Suppressor macrophage (primary cell): ENCODE measurements at regions not wholly inside any gene's neighbourhood (a gene's known extent, or its start where the extent isn't known, plus 50 kb on each side); places are given as distances from the start of the nearest gene placed in this dataset.
"Not testable (repeated sequence)": the region's sequence is repeated elsewhere in the genome, so short reads cannot be mapped to it uniquely, and the experiment has no call there.

Source experiments
- DNase-seq, 4 experiments: peaks; one replicate each; pipeline ENCODE4 v3.0.0-alpha.2; 2020 to 2022

GRCh38 chr7:3094701-3095445 lies 51.2 kb upstream of the CARD11 start:
- DNase-seq, result peak; percentile 76 to 92 (median 88)

GRCh38 chr7:3097734-3098133 lies 54.1 kb upstream of the CARD11 start:
- no peak for DNase-seq

DNA sequence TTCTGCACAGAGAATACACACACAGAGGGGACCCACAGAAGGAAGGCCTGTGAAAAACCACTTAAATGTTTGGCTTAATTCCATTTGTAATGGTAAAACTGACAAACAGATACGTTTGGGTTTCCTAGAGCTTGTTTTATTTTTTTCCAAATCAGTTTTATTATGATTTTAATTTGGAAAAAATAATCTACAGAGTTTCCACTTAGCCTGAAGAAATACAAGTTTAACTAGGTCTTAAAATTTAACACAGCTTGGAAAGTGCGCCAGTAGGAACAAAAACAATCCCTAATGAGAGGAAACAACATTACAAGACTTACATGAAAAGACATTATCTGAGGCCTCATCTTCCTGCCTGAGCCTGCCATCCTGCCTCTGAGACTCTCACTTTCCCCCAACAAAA lies 58.5 kb upstream of the CARD11 start:
- DNase-seq, result no peak

DNA sequence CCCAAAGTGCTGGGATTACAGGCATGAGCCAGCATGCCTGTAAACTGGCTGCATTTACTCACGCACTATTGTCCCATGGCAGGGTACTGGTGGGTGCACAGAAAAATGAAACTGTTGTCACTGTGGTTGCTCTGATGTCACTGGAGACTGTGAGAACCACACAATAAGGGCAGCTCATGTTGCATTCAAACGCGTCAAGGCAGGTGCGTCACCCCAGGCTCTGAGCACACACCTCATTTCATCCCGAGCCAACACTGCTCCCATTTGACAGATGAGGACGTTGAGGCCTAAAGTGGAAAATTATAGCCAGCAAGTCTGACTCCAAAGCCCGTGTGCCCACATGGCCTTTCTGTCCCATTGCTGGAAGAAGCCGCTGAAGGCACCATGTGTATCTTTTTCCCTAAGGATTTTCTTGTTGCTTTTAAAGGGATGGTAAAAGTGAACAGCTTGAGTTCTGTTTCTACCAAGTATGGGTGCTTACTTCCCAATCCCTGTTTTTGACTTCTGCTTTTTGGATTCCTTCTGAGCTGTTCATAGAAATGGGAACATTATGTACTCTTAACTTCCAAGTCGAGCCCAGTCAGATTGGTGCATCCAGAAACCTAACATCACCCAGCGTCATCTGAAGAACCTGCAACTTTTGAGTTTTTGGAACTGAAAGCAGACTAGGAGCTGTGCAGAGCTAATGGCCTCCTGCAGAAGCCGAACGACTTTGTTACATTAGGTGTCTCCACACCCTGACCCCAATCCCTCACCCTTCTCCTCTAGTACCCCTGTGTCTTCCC lies 60.1 kb upstream of the CARD11 start:
- DNase-seq, result peak in 3 of 4 experiments; percentile 30 to 81 (median 63)

DNA sequence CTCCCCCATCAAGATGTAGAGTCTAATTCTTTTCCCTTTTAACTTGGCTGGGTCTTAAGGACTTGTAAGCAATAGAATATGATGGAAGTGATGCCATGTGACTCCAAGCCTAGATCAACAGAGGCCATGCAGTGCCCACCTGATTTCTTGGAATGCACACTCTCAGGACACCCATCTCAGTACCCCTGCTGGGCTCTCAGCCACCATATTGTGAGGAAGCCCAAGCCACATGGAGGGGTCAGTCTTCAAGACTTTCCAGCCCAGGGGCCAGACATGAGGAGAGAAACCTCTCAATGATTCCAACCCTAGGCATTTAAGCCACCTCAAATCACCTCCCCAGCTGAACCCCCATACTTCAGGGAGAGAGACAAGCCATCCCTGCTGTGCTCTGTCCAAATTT lies 62.2 kb upstream of the CARD11 start:
- DNase-seq, result no peak

GRCh38 chr7:3106361-3106826 lies 62.7 kb upstream of the CARD11 start:
- DNase-seq, result no peak

DNA sequence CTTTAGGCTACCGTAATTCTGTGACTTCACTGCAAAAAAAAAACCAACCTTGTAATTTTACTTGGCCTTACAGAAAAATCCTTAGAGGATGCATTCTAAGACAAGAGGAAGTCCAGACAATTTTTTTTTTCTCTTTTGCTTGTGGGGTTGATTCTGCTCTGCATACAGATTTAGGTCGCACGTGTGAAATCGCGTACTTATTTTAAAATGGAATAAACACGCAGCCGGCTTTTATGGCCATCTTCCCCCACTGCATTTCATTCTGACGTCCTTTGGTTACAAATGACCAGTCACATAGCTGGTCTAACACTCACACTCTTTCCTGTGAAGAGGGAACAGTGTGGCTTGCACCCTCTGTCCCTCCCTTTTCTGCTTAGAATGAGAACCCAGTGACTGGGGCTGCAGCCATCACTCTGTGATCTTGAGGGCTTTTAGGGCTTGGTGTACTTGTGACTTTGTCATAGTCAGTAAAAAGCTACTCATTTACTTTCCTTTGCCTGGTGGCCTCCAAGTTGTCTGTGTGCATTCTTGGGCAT lies 63.6 kb upstream of the CARD11 start:
- DNase-seq, result no peak

GRCh38 chr7:3107889-3108570 lies 64.4 kb upstream of the CARD11 start:
- no peak for DNase-seq

- no peak for DNase-seq
Measured at GRCh38 chr7:3109311-3109915, 65.7 kb upstream of the CARD11 start.

- no peak for DNase-seq
Measured at GRCh38 chr7:3112479-3113134, 68.9 kb upstream of the CARD11 start.

DNA sequence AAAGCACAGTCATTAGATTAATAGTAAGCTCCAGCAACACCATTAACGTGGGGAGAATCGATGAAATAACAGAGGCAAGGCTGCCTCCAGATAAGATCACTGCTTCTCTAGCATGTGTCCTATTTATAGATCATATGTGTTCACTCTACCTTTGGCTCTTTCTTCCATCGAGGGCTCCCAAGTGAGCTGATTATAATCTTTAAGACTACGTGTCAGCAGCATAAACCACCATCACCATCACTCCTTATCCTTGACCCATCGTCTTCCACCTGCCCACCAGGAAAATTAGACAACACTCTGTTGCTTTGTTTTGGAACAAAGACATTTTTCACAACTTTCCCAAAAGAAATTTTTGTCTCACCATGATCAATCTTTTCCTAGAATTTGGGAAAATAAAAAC lies 71.2 kb upstream of the CARD11 start:
- DNase-seq, result no peak

DNA sequence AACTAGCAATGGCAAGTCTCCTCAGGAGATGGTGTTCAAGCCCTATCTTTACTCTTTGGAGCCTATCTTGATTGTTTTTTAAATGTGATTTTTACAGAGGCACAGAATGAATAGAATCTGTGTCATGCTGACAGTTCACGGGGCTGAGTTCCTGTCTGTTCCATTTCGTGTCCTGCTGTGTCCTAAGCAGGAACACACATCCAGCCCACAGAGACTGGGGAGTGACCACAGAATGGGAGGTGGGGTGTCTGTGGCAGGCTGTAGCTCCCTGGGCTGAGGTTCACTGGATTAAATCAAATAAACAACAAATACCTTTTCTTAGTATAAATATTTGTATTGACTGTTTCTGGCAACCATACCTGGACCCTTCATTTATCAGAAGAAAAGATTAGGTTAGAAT lies 73.4 kb upstream of the CARD11 start:
- DNase-seq, result no peak

DNA sequence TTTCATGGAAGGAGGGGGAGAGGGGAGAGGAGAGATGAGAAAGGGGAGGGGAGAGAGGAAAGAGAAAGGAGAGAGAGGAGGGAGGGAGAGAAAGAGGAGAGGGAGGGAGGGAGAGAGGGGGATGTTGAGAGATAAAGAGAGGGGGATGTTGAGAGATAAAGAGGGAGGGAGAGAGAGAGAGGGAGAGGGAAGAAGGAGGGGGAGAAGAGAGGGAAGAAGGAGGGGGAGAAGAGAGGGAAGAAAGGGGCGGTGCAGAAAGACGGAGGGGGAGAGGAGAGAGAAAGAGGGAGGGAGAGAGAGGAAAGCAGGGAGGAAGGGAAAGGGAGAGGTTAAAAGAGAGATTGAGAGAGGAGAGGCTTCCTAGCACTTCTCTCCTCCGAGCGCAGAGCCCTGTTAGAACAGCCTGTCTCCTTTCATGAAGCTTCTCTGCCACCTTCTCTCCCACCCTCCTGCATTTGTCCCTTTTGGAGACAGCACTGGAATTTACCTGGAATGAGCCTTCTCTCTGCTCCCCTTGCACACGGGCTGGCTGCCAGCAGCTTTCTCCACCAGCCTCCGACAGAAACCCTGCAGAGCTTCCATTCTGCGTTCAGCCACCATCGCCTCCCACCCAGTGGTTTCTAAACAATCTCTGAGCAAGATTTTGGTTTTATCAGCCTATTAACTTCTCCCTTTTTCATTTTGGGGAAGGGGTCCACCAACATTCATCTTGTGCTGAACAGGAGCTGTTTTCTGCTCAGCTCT lies 74.0 kb upstream of the CARD11 start:
- peak in 1 of 4 experiments; percentile 14 for DNase-seq

GRCh38 chr7:3119352-3119927 lies 75.8 kb upstream of the CARD11 start:
- not testable (repeated sequence) for DNase-seq

DNA sequence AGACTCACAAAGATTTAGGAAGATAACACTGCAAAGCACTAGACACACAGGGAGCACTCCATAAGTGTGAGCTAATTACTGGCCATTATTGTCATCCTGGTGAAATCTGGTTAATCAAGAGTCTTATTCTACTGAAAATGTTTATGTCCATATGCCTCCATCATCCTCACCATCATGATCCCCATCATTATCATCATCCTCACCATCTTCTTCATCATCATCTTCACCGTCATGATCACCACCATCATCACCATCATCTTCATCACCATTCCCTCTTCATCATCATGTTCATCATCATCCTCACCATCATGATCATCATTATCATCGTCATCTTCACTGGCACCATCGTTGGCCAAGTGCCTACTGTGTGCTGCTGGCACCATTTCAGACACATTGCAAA lies 76.3 kb upstream of the CARD11 start:
- no peak for DNase-seq

GRCh38 chr7:3120513-3120912 lies 76.8 kb upstream of the CARD11 start:
- DNase-seq, result no peak

GRCh38 chr7:3128857-3129490 lies 85.3 kb upstream of the CARD11 start:
- DNase-seq, result no peak

DNA sequence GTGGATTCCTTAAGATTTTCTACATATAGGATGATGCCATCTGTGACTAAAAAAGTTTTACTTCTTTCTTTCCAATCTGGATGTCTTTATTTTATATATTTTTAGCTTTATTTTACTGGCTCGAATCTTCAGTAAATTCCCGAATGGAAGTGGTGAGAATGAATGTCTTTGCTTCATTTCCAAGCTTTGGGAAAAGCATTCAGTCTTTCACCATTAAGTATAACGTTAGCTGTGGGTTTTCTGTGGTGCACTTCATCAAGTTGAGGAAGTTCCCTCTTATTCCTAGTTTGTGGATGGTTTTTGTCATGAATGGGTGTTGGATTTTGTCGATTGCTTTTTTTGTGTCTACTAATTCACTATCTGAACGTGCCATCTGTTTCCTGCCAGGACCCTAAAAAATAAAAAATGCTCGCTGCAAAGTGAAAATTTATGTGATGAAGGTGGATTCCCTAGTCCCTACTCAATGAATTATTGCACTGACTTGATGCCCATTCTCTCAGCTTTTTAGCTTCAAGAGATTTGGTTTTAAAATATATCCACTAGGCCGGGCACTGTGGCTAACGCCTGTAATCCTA lies 90.2 kb upstream of the CARD11 start:
- DNase-seq, result no peak

DNA sequence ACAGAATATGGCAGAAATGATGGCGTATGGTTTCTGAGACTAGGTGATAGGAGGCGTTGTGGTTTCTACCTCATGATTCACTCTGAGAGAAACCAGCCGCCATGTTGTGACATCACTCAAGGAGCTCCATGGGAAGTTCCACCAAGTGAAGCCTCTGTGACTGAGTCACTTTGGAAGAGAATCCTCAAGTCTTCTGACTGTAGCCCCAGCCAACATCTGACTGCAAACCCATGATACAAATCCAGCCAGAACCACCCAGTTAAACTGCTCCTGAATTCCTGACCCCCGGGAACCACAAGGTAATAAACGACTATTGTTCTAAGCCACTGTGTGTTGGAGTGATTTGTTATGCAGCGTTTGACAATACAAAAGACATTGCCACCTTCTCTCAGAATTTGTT lies 91.1 kb upstream of the CARD11 start:
- peak in 2 of 4 experiments; percentile 13 to 14 for DNase-seq

DNA sequence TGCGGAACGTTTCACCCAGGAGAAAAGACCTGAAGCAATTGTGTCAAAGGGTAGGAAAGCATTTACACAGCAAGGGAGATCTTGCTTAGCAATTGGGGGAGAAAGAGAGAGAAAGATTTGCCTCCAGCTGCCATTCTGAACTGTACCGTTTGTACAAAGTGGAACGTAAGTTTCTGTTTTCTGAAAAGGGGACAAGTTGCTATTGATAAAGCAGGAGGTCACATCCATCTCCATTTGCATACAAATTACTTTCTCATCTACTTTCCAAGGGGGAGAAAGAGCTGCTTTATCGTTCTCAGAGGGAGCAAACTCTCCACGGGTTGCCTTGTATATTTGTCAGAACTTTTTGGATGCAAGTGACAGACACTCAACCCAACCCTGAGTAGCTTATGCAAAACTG lies 92.0 kb upstream of the CARD11 start:
- no peak for DNase-seq
